ENCODE measurements at regions not wholly inside any gene's neighbourhood (a gene's known extent, or its start where the extent isn't known, plus 50 kb on each side); places are given as distances from the start of the nearest gene placed in this dataset.

GRCh38 chr7:21160401-21160800, 267.5 kb upstream of the SP4 start:
- DNase-seq, result no peak

GRCh38 chr7:21167942-21168341, 259.9 kb upstream of the SP4 start:
- DNase-seq, result no peak

GRCh38 chr7:21169667-21170580, 258.0 kb upstream of the SP4 start:
- DNase-seq, result no peak

- DNase-seq, result no peak
Observed at GRCh38 chr7:21172800-21173199, 255.1 kb upstream of the SP4 start.

GRCh38 chr7:21173436-21173835, 254.4 kb upstream of the SP4 start:
- no peak for DNase-seq

- DNase-seq, result no peak
Observed at GRCh38 chr7:21175714-21176113, 252.2 kb upstream of the SP4 start.

- no peak for DNase-seq
Observed at GRCh38 chr7:21184942-21185652, 242.8 kb upstream of the SP4 start.

GRCh38 chr7:21185653-21186265, 242.1 kb upstream of the SP4 start:
- DNase-seq, result no peak

- no peak for DNase-seq
Observed at GRCh38 chr7:21191321-21192073, 236.4 kb upstream of the SP4 start.

- DNase-seq, result no peak
Observed at GRCh38 chr7:21192657-21193056, 235.2 kb upstream of the SP4 start.

- DNase-seq, result no peak
Observed at GRCh38 chr7:21193895-21194294, 234.0 kb upstream of the SP4 start.

GRCh38 chr7:21194936-21195335, 232.9 kb upstream of the SP4 start:
- no peak for DNase-seq

- DNase-seq, result no peak
Observed at GRCh38 chr7:21198921-21199320, 229.0 kb upstream of the SP4 start.

GRCh38 chr7:21200503-21200902, 227.4 kb upstream of the SP4 start:
- DNase-seq, result no peak

- DNase-seq, result no peak
Observed at GRCh38 chr7:21214657-21215056, 213.2 kb upstream of the SP4 start.

- DNase-seq, result no peak
Observed at GRCh38 chr7:21215307-21215706, 212.6 kb upstream of the SP4 start.

GRCh38 chr7:21217365-21217764, 210.5 kb upstream of the SP4 start:
- DNase-seq, result no peak

- no peak for DNase-seq
Observed at GRCh38 chr7:21218155-21218554, 209.7 kb upstream of the SP4 start.

- no peak for DNase-seq
Observed at GRCh38 chr7:21221130-21221529, 206.8 kb upstream of the SP4 start.

- no peak for DNase-seq
Observed at GRCh38 chr7:21238400-21239116, 189.3 kb upstream of the SP4 start.

GRCh38 chr7:21243265-21243664, 184.6 kb upstream of the SP4 start:
- no peak for DNase-seq

GRCh38 chr7:21251151-21251800, 176.6 kb upstream of the SP4 start:
- DNase-seq, result no peak
